DMS153 treated with DMSO at 0.1 percent for 48 hours (cell line): ENCODE measurements at regions not wholly inside any gene's neighbourhood (a gene's known extent, or its start where the extent isn't known, plus 50 kb on each side); places are given as distances from the start of the nearest gene placed in this dataset.

ENCODE experiments used
- DNase-seq: peaks from one replicate; lab custom pipeline; 2025; ENCODE audit not compliant: unreplicated experiment; lab: John Stamatoyannopoulos, UW

GRCh38 chr18:2395427-2396161, 175.7 kb downstream of the METTL4 start:
- DNase-seq = no peak

GRCh38 chr18:2396162-2396505, 175.2 kb downstream of the METTL4 start:
- DNase-seq = no peak

- no peak for DNase-seq
These were observed 170.6 kb downstream of the METTL4 start for GRCh38 chr18:2400701-2401196.

- DNase-seq = no peak
These were observed 169.2 kb downstream of the METTL4 start for GRCh38 chr18:2402084-2402483.

- DNase-seq = no peak
These were observed 164.8 kb downstream of the METTL4 start for GRCh38 chr18:2406544-2406943.

- DNase-seq = no peak
These were observed 163.3 kb downstream of the METTL4 start for GRCh38 chr18:2407961-2408360.

GRCh38 chr18:2409906-2410305, 161.4 kb downstream of the METTL4 start:
- DNase-seq = no peak

- DNase-seq = no peak
These were observed 160.6 kb downstream of the METTL4 start for GRCh38 chr18:2410688-2411087.

- DNase-seq = no peak
These were observed 159.8 kb downstream of the METTL4 start for GRCh38 chr18:2411381-2411960.

- no peak for DNase-seq
These were observed 159.0 kb downstream of the METTL4 start for GRCh38 chr18:2412281-2412680.

- DNase-seq = no peak
These were observed 158.1 kb downstream of the METTL4 start for GRCh38 chr18:2412996-2413751.

GRCh38 chr18:2414235-2414634, 157.1 kb downstream of the METTL4 start:
- no peak for DNase-seq

- DNase-seq = no peak
These were observed 155.6 kb downstream of the METTL4 start for GRCh38 chr18:2415656-2416055.

GRCh38 chr18:2417861-2418610, 153.3 kb downstream of the METTL4 start:
- DNase-seq = no peak

GRCh38 chr18:2420367-2420766, 150.9 kb downstream of the METTL4 start:
- DNase-seq = no peak

GRCh38 chr18:2423761-2424160, 147.5 kb downstream of the METTL4 start:
- DNase-seq = no peak

GRCh38 chr18:2424420-2424819, 146.9 kb downstream of the METTL4 start:
- DNase-seq = no peak

- no peak for DNase-seq
These were observed 145.6 kb downstream of the METTL4 start for GRCh38 chr18:2425426-2426317.

- no peak for DNase-seq
These were observed 141.1 kb downstream of the METTL4 start for GRCh38 chr18:2430191-2430590.

GRCh38 chr18:2431806-2432205, 139.5 kb downstream of the METTL4 start:
- DNase-seq = no peak
